ENCODE measurements at regions not wholly inside any gene's neighbourhood (a gene's known extent, or its start where the extent isn't known, plus 50 kb on each side); places are given as distances from the start of the nearest gene placed in this dataset.

DNA sequence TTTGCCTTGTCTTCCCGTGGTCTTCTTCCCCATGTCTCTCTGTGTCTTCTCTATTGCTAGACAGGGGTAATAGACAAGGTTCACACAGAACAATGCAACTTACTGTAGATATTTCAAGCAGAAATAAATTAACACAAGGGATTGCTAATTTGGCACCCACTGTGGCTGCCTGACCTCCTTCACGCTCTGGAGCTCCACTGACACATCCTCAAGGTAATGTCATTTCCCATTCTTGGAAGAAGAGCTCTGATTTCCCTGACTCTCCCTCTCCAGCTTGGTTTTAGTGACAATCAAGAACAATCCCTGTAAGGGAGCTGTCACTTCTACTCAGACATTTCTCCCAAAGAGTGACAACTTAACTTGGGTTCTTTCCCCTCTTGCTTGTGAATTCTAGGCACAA lies 105.4 kb upstream of the NAP1L1 start:
- TF ChIP-seq YY1 (IDR thresholded peaks at IDR 0.05; ENCODE audit: insufficient read depth, insufficient read length), result no peak
- TF ChIP-seq ZNF274 (IDR thresholded peaks at IDR 0.05; ENCODE audit: low read depth, low read length), result no peak

All from NT2/D1 (cell line).